ENCODE measurements at regions not wholly inside any gene's neighbourhood (a gene's known extent, or its start where the extent isn't known, plus 50 kb on each side); places are given as distances from the start of the nearest gene placed in this dataset.

GRCh38 chr7:113968713-113969112 is 49.9 kb upstream of the PPP1R3A start:
- no peak for TF ChIP-seq CTCF (IDR thresholded peaks at IDR 0.05; ENCODE audit: insufficient read depth, low read length, poor library complexity, severe bottlenecking)
- H3K36me3 ChIP-seq (ENCODE audit: control insufficient read depth, insufficient read depth, low read length) = no peaks in the 10 kb centered on the region
- H3K4me3 ChIP-seq (ENCODE audit: low read depth, low read length) = no peak overlapping the region
- DNase-seq (ENCODE audit: low read depth) = no peak
- H3K27me3 ChIP-seq (ENCODE audit: control insufficient read depth, insufficient read depth, low read length) = no peaks in the 10 kb centered on the region
